DMS 273 (cell line): ENCODE measurements at regions not wholly inside any gene's neighbourhood (a gene's known extent, or its start where the extent isn't known, plus 50 kb on each side); places are given as distances from the start of the nearest gene placed in this dataset.
A peak's percentile ranks its signal among the peaks of the same experiment; 100 is the strongest.
"Not testable (repeated sequence)": the region's sequence is repeated elsewhere in the genome, so short reads cannot be mapped to it uniquely, and the experiment has no call there.

Experiments used
- DNase-seq: peaks from one replicate; lab custom pipeline; 2025; ENCODE audit not compliant: unreplicated experiment; lab: John Stamatoyannopoulos, UW

- no peak for DNase-seq
Measured at GRCh38 chr1:70812442-70813109, 235.0 kb downstream of the PTGER3 start.

DNA sequence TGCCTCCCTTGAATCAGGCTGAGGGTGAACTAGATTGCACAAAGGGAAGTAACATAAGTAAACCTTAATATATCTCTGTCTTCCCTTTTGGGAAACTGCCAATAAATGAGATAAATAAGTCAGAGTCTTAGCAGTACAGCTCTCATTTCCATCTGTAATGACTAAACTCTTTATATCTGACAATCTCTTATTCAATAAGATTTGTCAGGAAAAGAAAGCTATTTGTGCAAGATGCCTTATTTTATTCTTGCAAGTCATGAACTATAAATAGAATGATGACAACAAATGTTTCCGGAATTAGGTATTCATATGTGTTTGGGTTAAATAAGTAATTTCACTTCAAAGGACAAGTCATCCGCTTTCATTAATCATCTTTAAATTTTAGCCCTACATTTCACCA, 229.2 kb downstream of the PTGER3 start:
- DNase-seq = no peak

DNA sequence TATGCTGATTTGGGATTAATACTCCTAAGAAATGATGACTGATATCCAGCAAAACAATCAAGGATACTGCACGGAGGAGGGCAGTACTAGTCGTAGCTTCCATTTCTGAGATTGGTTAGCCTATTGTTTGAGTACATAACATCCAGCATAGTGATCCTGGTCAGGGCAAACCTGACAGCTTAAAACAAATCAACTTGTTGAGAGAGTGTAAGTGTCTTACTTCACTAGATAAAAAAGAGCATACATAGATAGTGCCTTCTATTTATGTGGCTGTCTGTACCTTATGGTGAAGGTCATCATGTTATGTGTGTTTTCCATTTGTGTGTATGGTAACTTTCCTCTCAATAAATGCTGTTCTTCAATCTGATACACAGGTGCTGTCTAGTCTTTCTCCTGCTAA, 228.4 kb downstream of the PTGER3 start:
- no peak for DNase-seq

- DNase-seq = no peak
Measured at GRCh38 chr1:70819785-70820184, 227.8 kb downstream of the PTGER3 start.

GRCh38 chr1:70820396-70820795, 227.2 kb downstream of the PTGER3 start:
- DNase-seq = no peak

DNA sequence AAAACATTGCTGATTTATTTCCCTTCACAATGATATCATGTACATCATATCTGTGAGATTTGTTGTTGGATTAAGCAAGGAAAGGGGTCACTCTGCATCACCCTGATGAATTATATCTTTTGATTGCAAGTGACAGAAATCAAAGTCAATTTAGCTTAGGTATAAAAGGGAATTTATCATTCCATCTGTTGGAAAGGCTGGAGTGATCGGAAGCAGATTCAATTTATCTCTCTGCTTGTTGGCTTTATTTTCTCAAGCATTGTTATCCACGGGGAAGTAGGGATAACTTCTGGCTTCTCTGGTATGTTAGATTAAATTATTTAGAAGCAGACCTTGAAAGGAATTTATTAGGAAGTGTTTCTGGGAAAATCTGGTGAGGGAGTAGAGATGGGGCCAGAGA, 226.6 kb downstream of the PTGER3 start:
- DNase-seq = no peak

GRCh38 chr1:70826428-70826827, 221.2 kb downstream of the PTGER3 start:
- no peak for DNase-seq

DNA sequence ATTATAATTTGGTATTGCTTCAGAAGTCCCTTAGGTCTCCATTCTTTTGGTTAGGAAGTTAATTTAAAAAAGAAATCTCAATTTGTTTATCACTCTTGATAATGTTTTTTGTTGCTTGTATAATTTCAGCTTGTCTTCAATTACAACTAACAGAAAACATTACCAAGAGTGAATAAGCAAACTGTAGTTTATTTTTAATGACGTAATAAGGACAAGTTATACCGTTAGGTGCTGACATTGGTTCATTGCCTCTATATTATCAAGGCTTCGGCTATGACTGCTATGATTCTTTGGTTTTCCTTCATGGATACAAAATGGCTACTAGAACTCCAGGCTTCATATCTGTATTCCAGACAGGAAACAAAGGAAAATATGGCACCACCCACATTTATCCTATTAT, 220.6 kb downstream of the PTGER3 start:
- DNase-seq = no peak

DNA sequence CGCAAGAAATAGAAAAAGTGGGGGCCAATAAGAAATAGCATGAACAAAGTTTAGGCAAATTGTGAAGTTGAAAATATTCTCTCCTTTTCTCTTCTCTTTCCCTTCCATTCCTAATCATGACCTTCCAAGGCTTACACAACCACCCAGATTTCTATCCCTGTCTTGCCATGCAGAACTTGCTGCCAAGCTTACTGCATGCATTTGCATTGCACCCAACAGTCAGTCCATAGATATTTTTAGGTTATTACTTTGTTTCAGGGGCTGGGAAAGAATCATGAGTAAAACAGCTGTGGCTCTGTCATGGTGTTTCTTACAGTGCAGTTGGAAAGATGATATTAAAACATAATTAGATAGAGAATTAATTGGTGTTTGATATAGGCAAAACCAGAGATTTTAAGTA, 219.4 kb downstream of the PTGER3 start:
- DNase-seq = no peak

DNA sequence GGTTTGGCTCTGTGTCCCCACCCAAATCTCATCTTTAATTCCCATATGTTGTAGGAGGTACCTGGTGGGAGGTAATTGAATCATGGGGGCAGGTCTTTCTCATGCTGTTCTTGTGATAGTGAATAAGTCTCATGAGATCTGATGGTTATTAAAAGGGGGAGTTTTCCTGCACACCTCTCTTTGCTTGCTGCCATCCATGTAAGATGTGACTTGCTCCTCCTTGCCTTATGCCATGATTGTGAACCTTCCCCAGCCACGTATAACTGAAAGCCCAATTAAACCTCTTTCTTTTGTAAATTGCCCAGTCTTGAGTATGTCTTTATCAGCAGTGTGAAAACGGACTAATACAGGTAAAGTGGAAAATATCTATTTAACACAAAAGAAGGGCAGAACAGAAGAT, 213.3 kb downstream of the PTGER3 start:
- not testable (repeated sequence) for DNase-seq

DNA sequence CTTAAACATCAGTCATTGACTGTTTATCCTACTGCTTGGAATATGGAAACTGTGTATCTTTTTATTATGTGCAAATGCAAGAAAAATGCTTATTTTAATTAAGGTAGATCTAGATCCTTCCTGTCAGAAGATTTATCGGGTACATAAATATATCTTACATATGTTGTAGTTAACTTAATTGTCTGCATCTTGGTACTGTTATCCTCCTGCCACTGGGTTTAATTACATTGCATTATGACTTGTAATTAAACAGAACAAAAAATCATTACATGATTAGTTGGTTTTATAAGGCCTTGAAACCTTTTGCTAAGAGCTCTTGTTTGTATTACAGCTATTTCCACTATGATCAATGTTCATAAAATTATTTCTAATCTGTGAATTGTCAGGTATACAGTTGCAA, 211.2 kb downstream of the PTGER3 start:
- DNase-seq = no peak

DNA sequence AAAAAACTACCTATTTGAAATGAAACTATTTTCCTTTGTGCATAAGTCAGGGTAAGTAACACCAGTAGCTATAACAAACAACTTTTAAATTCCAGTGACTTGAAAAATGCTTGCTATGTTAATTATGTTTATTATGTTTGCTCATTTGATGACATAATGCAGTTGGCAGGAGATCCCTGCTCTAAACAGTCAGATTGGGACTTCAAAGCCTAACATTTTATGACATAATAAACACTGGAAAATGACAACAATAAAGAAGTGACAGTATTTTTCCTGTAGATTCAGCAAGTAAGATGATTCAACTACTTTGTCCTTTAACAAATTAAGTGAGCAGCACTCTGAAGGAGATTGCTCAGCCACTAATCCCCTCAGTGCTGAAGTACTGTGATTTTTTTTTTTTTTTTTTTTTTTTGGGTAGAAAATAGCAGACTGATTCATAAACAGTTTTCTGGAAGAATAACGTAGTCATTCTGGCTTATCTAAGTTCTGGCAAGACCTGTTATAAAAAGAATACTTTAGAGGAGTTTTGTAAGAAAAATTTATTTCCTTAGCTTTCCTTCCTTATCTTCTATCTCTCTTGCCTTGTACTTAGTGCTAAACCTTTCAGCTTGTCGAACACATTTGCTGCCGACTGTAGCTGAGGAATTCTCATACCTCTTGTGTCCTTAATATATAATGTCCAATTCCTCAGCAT, 207.2 kb downstream of the PTGER3 start:
- DNase-seq = no peak

DNA sequence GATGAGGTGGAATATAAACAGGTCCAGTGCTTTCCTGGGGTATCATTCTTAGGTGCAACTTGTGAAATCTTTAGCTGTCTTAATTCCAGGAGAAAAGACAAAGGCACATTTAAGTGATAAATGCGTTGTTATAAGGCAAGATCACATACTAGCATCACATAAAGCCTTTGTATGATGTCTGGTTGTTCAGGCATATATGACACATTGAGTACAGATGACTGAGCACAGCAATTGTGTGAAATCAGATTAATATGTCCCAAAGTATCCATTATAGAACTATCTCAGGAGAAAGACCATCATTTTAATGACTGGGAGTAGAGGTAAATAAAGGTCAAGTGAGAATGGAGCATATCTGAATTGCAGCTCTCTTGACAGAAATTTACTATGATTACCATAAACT, 205.1 kb downstream of the PTGER3 start:
- no peak for DNase-seq

GRCh38 chr1:70843452-70843851, 204.2 kb downstream of the PTGER3 start:
- DNase-seq = no peak

GRCh38 chr1:70847013-70847412, 200.6 kb downstream of the PTGER3 start:
- DNase-seq = no peak

GRCh38 chr1:70855203-70855602, 192.4 kb downstream of the PTGER3 start:
- DNase-seq = no peak

GRCh38 chr1:70856201-70856600, 191.4 kb downstream of the PTGER3 start:
- no peak for DNase-seq

DNA sequence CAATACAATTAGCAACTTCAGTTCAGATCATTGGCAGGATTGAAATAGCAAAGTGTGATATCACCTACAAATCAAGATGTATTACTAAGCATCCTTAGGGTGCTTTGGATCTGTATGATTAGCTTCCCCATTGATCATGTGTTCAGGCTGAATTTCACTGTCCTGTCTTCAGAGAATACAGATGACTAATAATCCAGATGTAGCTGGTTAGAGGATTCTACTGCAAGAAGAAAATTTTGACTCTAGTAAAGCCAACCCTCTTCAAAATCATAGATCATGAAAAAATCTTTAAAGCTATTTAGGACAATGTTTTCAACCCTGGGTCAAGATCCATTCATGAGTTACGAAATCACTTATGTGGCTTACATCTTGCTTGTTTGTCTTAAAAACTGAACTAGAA, 184.4 kb downstream of the PTGER3 start:
- DNase-seq = no peak

DNA sequence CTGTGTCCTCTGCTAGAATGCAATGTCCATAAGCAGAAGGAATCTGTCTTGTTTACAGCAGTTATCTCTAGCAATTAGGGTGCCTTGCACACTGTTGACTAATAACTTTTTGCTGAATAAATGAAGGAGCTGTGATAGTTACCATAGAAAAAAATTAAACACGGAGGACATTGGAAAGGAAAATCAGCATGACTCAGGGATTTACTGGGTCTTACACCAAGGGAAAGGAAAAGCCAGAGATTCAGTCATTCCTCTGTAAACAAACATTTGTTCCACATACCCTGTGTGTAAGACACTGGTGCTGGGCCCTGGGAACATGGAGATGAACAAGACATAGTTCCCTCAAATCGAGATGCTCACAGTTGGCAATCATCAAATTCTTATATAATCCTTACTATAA, 183.3 kb downstream of the PTGER3 start:
- DNase-seq = no peak

DNA sequence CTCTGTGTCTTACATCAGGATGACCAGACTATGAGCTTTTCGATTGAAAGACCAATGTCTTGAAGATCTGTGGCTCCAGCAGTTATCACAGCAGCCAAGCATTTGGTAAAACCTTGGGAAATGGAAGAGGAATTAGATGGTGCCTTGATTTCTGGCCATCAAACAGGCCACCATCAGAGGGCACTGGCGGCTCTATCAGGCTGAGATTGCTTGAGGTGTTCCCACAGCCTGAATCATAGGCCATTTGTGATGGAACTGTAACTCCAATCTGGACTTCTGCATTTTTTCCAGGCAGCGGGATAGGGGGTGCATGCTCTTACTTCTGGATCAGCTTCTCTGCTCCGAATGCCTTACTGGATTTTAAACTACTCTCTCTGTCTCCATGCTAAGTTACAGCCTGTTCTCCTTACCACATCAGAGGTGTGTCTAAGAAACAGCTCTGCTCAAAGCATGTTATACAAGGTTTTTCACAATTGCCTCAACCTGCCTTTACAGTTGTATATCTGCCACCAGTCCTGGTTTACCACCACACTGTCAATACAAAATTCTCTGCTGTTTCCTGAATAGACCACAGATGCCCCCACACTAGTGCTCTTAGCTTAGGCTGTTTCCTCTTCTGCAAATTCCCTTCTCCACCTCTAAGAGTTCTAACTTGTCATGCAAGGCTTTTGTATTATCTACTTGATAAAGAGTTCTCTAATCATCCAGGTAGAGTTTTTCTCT, 180.9 kb downstream of the PTGER3 start:
- DNase-seq = peak; percentile 8

- no peak for DNase-seq
Measured at GRCh38 chr1:70871790-70872189, 175.8 kb downstream of the PTGER3 start.

DNA sequence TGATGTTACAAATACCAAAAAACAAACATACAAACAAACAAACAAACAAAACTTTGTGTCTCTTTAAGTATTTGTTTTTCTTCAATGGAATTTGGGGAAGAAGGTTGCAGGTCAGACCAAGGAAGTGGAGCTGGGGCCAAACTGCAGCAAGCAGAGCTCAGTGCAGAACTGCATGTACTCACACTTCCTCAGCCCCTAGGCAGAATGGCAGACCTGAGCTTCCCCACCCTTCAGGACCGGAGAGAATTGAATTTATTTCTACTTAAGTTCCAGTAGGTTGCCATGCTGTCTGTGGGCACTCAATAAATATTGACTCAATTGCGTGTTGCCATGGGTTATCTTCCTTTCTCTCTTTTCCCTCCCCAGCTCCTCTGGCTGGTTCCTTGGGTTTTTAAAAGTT, 173.6 kb downstream of the PTGER3 start:
- no peak for DNase-seq
